Mucosa of stomach (tissue), 1 donor: ENCODE measurements at regions not wholly inside any gene's neighbourhood (a gene's known extent, or its start where the extent isn't known, plus 50 kb on each side); places are given as distances from the start of the nearest gene placed in this dataset.

Experiments
- H3K27me3 ChIP-seq: one replicate; pipeline ENCODE4 v1.7.0; 2013; ENCODE audit warnings: mild to moderate bottlenecking, low read length; ENCODE audit not compliant: control insufficient read depth, insufficient read depth
- H3K36me3 ChIP-seq: one replicate; pipeline ENCODE4 v1.7.0; 2013; ENCODE audit warnings: low read length; ENCODE audit not compliant: control insufficient read depth, insufficient read depth
- H3K4me1 ChIP-seq: one replicate; pipeline ENCODE4 v1.7.0; 2013; ENCODE audit warnings: mild to moderate bottlenecking, low read length; ENCODE audit not compliant: control insufficient read depth, insufficient read depth
- H3K4me3 ChIP-seq: one replicate; pipeline ENCODE4 v1.7.0; 2013; ENCODE audit warnings: low read length
- H3K9ac ChIP-seq: one replicate; pipeline ENCODE4 v1.7.0; 2013; ENCODE audit warnings: mild to moderate bottlenecking, low read length, moderate library complexity
- H3K9me3 ChIP-seq: one replicate; pipeline ENCODE4 v1.7.0; 2013; ENCODE audit warnings: mild to moderate bottlenecking, low read length, moderate library complexity; ENCODE audit not compliant: control insufficient read depth
- donor health status: Pancreatic carcinoma.

DNA sequence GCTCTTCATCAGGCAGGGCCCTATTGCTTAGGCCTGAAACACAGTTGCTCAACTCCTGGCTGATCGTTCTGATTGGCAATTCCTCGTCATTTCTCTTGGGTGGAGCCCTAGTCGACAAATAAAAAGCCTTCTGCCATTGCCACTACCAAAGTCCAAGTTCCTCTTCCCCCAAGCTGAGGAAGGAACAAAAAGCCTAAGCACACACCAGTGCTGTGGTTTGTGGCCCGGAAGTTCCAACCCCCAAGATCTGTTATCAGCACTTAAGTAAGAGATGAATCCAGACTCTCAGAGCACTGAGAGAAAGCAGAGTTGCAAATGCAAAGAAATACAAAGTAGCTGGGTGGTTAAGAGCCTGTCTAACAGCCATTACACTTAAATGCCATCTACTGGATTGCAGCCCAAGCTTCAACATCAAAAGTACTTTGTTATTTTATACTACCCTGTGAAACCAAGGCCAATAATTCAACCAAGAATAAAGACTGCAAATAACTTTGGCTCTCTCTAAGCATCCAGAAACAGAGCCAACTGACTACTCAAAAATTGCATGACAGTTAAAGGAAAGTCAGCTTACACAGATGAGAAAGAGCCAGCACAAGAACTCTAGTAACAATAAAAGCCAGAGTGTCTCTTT is 1024.0 kb downstream of the GRIK2 start:
- Histone ChIP-seq H3K4me3 (no peak overlapping the region), H3K36me3 (no peaks in the 10 kb centered on the region), H3K27me3 (no peaks in the 10 kb centered on the region), H3K9me3 (no peaks in the 10 kb centered on the region), H3K9ac (no peak overlapping the region), H3K4me1 (no peaks in the 10 kb centered on the region)

DNA sequence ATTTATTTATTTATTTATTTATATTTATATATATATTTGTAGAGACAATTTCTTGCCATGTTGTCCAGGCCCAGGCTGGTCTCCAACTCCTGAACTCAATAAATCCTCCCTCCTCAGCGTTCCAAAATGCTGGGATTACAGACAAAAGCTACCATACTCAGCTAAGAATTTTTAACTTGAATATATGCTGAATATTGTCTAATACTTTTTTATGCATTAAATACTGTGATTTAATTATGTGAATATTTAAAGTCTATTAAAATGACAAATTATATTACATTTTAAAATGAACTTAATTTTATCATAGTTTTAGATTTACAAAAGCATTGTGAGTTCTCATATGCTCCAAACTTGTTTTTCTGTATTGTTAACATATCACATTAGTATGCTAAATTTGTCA is 1022.4 kb downstream of the GRIK2 start:
- H3K9me3 ChIP-seq = no peaks in the 10 kb centered on the region

DNA sequence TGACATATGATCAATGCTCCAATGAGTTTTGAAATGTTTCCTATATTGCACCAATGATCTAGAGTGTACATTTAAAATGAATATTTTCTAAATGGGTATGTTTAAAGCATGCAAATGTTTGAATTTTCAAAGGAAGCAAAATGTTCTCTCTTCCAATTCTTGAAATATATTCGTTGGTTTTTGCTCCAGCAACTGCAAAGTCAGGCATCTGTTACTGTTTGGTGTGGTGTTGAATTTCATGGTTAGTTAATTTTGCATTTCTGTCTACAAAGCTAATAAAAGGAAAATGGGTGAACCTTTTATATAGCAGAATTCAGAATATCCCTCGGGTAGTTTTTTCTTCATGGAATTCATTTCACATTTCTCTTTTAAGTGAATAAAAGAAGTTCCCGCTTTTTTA is 1018.3 kb downstream of the GRIK2 start:
- Histone ChIP-seq H3K27me3 (no peaks in the 10 kb centered on the region), H3K9me3 (no peaks in the 10 kb centered on the region), H3K4me1 (no peaks in the 10 kb centered on the region), H3K4me3 (no peak overlapping the region), H3K36me3 (no peaks in the 10 kb centered on the region), H3K9ac (no peak overlapping the region)

More for the DNA sequence above, 1022.4 kb downstream of the GRIK2 start:
- no peaks in the 10 kb centered on the region for H3K27me3 ChIP-seq
- H3K9ac ChIP-seq = no peak overlapping the region
- no peaks in the 10 kb centered on the region for H3K4me1 ChIP-seq
- no peak overlapping the region for H3K4me3 ChIP-seq
- no peaks in the 10 kb centered on the region for H3K36me3 ChIP-seq

DNA sequence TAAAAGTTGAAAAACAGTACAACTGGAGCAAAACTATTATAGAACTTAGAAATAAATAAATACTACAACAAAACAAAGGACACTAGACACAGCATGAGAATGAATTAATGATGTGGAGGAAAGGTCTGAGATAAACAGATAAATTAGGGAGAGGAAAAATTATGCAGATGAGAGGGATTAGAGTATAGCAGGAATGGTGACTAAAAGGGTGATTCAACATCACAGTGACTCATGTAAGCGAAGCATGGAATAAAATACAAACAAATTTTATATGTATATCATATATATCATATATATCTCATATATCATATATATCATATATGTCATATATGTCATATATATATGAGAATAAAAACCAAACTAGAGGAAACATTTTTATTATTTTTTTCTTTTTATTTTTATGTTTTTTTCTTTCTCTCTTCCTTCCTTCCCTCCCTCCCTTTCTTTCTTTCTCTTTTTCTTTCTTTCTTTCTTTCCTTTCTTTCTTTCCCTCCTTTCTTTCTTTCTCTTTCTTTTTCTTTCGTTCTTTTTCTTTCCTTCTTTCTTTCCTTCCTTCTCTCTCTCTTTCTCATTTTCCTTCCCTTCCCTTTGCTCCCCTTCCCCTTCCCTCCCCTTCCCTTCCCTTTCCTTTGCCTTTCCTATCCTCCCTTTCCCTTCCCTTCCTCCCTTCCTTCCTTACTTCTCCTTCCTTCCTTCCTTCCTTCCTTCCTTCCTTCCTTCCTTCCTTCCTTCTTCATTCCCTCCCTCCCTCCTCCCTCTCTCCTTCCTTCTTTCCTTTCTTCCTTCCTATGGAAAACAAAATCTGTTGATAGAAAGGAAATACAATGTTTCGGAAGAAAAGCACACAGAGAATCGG is 1014.6 kb downstream of the GRIK2 start:
- Histone ChIP-seq H3K4me3 (no peak overlapping the region), H3K9me3 (no peaks in the 10 kb centered on the region), H3K36me3 (no peaks in the 10 kb centered on the region), H3K9ac (no peak overlapping the region), H3K4me1 (no peaks in the 10 kb centered on the region), H3K27me3 (no peaks in the 10 kb centered on the region)

DNA sequence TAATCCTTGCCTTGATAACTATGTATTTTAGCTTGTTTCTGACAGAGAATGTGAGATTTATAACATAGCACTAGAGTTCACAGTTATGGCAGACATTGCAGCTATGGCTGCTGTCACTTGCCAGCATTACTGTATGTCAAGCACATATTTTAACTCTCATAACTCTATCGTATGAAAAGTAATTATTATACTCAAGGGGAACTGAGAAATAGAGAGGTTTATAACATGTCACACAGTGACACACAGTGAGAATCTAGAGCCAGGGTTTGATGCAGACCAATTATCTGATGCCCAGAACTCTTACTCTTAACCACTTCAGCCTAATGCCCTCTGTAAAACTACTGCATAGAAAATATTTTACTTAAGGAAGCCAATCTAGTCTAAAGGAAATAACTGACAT is 1012.4 kb downstream of the GRIK2 start:
- H3K4me3 ChIP-seq = no peak overlapping the region
- no peaks in the 10 kb centered on the region for H3K27me3 ChIP-seq
- H3K9ac ChIP-seq = no peak overlapping the region
- no peaks in the 10 kb centered on the region for H3K9me3 ChIP-seq
- H3K4me1 ChIP-seq = no peaks in the 10 kb centered on the region
- H3K36me3 ChIP-seq = no peaks in the 10 kb centered on the region

DNA sequence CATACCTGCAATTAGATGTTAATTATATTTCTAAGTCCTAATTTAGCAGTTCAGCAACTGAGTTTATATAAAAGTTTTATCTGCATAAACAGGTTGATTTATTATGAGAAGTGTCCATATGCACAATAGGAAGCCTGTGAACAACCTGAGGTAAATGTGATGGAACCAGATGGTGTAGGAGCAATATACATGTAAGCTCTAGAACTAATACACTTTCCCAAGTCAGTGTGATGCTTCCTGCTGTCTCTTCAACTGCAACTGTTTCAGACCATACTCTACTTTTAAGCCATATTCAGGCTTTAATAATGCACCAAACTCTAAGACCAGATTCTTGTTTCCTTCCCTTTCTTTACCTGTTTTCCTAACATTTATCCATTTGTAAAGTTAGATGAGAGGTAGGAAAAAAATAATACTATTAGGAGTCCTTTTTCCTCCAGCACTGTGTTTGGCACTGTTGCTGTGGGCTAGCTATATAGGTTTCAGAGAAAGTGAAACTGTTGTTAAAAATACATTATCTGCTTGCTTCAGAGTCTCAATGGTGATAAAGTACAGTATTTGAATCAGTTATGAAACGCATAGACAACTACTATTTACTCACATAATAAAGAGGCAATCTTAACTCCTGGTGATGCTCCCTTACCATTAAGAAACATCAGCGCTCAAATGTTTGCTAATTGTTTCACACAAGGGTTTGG is 1009.3 kb downstream of the GRIK2 start:
- Histone ChIP-seq H3K36me3 (no peaks in the 10 kb centered on the region), H3K27me3 (no peaks in the 10 kb centered on the region), H3K4me1 (no peaks in the 10 kb centered on the region), H3K9me3 (no peaks in the 10 kb centered on the region), H3K4me3 (no peak overlapping the region), H3K9ac (no peak overlapping the region)

DNA sequence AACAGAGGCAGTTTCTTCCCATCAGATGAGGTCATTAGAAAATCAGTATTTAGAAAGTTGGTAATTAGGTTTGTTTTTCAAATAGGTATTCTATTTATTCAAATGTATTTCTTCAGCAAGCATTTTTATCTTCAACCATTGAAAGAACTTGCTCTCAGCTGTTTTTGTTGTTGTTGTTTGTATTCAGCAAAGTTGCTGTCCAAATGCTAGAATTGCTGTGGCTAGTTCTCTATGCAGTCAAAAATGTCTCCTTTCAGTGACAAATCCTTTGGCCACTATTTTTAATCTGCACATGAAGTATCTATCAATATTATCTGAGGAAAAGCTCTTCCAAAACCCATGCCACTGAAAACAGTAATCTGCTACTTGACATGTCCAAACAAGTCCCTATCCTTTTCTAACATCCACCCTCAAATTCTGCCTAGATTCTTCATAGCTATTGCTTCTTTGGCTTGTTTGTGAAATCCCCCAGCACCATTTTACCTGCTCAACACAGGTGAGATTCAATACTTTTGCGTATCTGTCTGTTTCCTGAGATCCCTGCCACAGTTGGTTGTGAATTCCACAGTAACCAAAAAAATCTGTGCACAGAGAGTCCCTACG is 1005.4 kb downstream of the GRIK2 start:
- Histone ChIP-seq H3K9me3 (no peaks in the 10 kb centered on the region), H3K4me1 (no peaks in the 10 kb centered on the region)

DNA sequence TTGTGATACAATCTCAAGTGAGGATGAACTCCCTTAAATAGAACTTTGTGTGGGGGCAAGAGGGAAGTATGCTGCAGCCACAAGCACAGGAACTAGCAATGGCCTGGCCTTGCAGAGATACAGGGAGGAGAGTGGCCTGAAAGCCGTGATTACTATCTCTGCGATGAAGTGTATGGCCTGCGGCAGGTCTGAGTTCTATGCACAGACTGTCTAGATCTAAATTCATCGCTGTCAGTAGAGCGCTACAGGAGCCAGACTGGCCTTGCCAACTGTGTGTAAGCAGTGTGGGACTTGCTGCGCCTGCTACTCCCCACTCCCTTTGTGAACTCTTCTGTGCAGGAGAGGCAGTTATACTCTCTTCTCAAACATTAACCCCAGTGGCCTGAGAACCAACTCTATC is 997.0 kb downstream of the GRIK2 start:
- Histone ChIP-seq H3K4me1 (no peaks in the 10 kb centered on the region), H3K9me3 (no peaks in the 10 kb centered on the region), H3K27me3 (no peaks in the 10 kb centered on the region), H3K4me3 (no peak overlapping the region), H3K9ac (no peak overlapping the region), H3K36me3 (no peaks in the 10 kb centered on the region)

More for the DNA sequence above, 1005.4 kb downstream of the GRIK2 start:
- Histone ChIP-seq H3K27me3 (no peaks in the 10 kb centered on the region), H3K9ac (no peak overlapping the region), H3K4me3 (no peak overlapping the region), H3K36me3 (no peaks in the 10 kb centered on the region)

DNA sequence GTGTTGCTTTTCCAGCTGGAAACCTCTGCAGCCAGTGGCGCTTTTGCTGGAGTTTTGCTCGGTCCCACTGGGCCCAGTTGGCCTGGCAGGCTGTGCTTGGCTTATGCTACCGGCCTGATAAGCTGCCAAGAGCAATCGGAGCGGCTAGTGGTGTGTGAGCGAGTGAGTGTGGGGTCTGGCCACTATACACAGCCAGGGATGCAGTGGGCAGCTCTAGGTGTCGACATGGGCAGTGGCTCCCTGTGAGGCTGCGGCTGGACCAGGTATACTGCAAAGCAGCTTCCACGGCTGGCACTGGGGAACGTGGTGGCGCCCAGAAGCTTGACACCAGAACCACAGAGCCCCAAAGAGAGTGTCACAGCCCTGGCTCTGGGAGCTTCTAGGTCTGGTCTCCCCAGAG is 996.5 kb downstream of the GRIK2 start:
- H3K4me3 ChIP-seq = no peak overlapping the region
- no peaks in the 10 kb centered on the region for H3K36me3 ChIP-seq
- no peaks in the 10 kb centered on the region for H3K27me3 ChIP-seq
- H3K9ac ChIP-seq = no peak overlapping the region
- no peaks in the 10 kb centered on the region for H3K4me1 ChIP-seq
- no peaks in the 10 kb centered on the region for H3K9me3 ChIP-seq

DNA sequence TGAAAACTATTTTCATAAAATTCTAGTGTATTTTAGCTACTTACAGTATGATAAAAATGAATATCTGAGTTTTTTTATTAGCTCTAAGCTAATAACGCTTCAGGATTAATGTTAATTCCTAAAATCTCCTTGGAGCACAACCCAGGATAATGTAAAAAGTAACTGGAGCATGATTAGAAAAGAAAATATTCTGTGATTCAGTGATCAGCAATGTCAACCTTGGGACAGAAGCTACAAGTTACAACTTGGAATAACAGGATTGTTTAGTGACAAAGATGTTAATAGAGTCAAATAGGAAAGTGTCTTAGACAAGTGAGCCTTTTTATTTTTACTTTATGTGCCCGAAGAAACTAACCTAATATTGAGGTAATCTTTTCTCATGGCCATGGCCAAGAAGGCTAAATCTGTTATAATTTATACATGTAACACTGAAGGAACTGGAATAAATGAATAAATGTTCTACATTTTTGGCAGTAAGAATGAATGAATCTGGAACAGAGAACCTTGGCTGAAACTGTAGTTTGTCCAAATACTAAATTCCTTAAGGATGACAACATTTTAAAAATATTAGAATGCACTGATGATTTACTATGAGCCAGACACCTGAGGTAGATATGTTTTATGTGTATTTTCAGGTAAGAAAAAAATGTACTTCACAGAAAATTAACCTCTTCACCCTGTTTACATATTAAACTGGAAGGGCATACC is 994.0 kb downstream of the GRIK2 start:
- Histone ChIP-seq H3K9me3 (no peaks in the 10 kb centered on the region), H3K4me3 (no peak overlapping the region), H3K27me3 (no peaks in the 10 kb centered on the region), H3K4me1 (no peaks in the 10 kb centered on the region), H3K9ac (no peak overlapping the region), H3K36me3 (no peaks in the 10 kb centered on the region)

DNA sequence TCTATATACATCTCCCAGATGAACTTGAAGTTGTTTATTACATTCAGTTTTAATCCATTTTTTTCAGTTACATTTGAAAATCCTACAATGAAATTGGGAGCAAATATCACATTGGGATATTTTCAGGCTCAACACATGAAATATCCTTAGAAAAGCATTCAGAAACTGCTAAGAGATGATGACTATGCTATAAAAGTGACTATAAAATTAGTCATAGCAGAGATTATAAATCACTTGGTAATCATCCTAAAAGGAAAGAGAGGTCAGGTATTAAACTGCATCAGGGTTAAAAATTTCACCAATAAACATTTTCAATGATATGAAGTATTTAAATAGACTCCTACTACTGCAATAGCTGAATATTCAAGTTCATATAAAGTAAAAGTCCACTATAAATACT is 987.7 kb downstream of the GRIK2 start:
- no peak overlapping the region for H3K4me3 ChIP-seq

More for the DNA sequence above, 987.7 kb downstream of the GRIK2 start:
- Histone ChIP-seq H3K4me1 (no peaks in the 10 kb centered on the region), H3K27me3 (no peaks in the 10 kb centered on the region), H3K9ac (no peak overlapping the region), H3K36me3 (no peaks in the 10 kb centered on the region), H3K9me3 (no peaks in the 10 kb centered on the region)
